Fibroblast of lung (primary cell): ENCODE measurements at regions not wholly inside any gene's neighbourhood (a gene's known extent, or its start where the extent isn't known, plus 50 kb on each side); places are given as distances from the start of the nearest gene placed in this dataset.

Source experiments
- EZH2 ChIP-seq: IDR thresholded peaks from 2 replicates; pipeline ENCODE4 v1.5.1; 2012; ENCODE audit warnings: low read length, control low read depth, mild to moderate bottlenecking; ENCODE audit errors: missing control alignments
- TF ChIP-seq, protein P1 (sequence below), 2 donors: IDR thresholded peaks in 1 of 2; conservative IDR thresholded peaks in 1 of 2; 1 replicate in 1 of 2; 2 replicates in 1 of 2; pipeline ENCODE4 v1.5.1; 2011 to 2012; ENCODE audit warnings: low read length in 2 of 2, control low read depth in 1 of 2, inconsistent platforms in 1 of 2, low read depth in 1 of 2, mild to moderate bottlenecking in 1 of 2

DNA sequence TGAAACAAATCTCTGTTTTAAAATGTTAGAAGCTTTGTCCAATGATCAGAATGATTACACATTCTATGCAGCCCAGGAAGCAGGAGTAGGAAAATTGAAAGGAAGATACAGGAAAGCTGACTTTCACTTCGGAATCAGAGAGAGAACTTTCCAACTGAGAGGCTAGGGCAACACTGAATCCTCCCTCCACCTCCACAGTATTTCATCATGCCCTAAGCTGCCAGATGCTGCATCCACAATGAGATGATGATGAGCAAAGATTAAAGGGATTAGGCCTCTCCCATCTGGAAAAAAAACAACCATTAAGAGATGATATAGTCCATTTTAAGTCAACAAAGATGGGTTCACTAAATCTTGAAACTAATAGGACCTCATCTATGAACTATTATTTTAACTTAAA lies 215.6 kb downstream of the GPR37 start:
- TF ChIP-seq, protein P1, sequence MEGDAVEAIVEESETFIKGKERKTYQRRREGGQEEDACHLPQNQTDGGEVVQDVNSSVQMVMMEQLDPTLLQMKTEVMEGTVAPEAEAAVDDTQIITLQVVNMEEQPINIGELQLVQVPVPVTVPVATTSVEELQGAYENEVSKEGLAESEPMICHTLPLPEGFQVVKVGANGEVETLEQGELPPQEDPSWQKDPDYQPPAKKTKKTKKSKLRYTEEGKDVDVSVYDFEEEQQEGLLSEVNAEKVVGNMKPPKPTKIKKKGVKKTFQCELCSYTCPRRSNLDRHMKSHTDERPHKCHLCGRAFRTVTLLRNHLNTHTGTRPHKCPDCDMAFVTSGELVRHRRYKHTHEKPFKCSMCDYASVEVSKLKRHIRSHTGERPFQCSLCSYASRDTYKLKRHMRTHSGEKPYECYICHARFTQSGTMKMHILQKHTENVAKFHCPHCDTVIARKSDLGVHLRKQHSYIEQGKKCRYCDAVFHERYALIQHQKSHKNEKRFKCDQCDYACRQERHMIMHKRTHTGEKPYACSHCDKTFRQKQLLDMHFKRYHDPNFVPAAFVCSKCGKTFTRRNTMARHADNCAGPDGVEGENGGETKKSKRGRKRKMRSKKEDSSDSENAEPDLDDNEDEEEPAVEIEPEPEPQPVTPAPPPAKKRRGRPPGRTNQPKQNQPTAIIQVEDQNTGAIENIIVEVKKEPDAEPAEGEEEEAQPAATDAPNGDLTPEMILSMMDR (conservative IDR thresholded peaks at IDR 0.05 in 1 of 2, IDR thresholded peaks at IDR 0.05 in 1 of 2; ENCODE audit: low read depth in 1 of 2, low read length in 2 of 2): no peak
- no peak for TF ChIP-seq EZH2
